Thoracic aorta (tissue), 2 donors: ENCODE measurements at regions not wholly inside any gene's neighbourhood (a gene's known extent, or its start where the extent isn't known, plus 50 kb on each side); places are given as distances from the start of the nearest gene placed in this dataset.
"Not testable (repeated sequence)": the region's sequence is repeated elsewhere in the genome, so short reads cannot be mapped to it uniquely, and the experiment has no call there.

ENCODE experiments used
- ATAC-seq: fragments of 150-250 bp; one replicate; pipeline ENCODE4 v1.8.0; 2017; ENCODE audit warnings: low read depth; ENCODE audit not compliant: insufficient number of reproducible peaks, low FRiP score
- DNase-seq: peaks from one replicate; pipeline ENCODE4 v3.0.0-alpha.2; 2020; ENCODE audit warnings: low spot score
- H3K27ac ChIP-seq, 2 donors: fragments of 200-600 bp; sonication (generic); 1 replicate in 1 of 2; 2 replicates in 1 of 2; pipeline ENCODE4 v1.5.1; 2016; ENCODE audit warnings: mild to moderate bottlenecking in 2 of 2, moderate library complexity in 2 of 2
- H3K27me3 ChIP-seq: fragments of 200-600 bp; sonication (generic); replicated peaks from 2 replicates; pipeline ENCODE4 v1.6.0; 2016; ENCODE audit warnings: mild to moderate bottlenecking; ENCODE audit not compliant: insufficient read depth
- H3K36me3 ChIP-seq: fragments of 200-600 bp; sonication (generic); one replicate; pipeline ENCODE4 v1.5.1; 2016
- H3K4me1 ChIP-seq, 2 donors: fragments of 200-600 bp; sonication (generic); 1 replicate in 1 of 2; 2 replicates in 1 of 2; pipeline versions ENCODE4 v1.5.1 to v1.6.0; 2016; ENCODE audit warnings: low read depth in 2 of 2, mild to moderate bottlenecking in 1 of 2; ENCODE audit not compliant: control insufficient read depth in 1 of 2
- H3K4me3 ChIP-seq: fragments of 200-600 bp; sonication (generic); 2 replicates; pipeline ENCODE4 v1.5.1; 2016; ENCODE audit warnings: mild to moderate bottlenecking
- H3K9me3 ChIP-seq: fragments of 200-600 bp; sonication (generic); 2 replicates; pipeline ENCODE4 v1.5.1; 2016
- CTCF ChIP-seq: fragments of 200-600 bp; sonication (generic); IDR thresholded peaks from one replicate; pipeline ENCODE4 v1.5.1; 2019; ENCODE audit warnings: antibody characterized with exemption

- H3K9me3 ChIP-seq, H3K27me3 ChIP-seq, H3K4me3 ChIP-seq, H3K27ac ChIP-seq, DNase-seq, ATAC-seq, H3K36me3 ChIP-seq, H3K4me1 ChIP-seq: not testable (repeated sequence)
These were observed 469.7 kb downstream of the FAM72C start for GRCh38 chr1:143502038-143502437.

GRCh38 chr1:143498059-143498749, 473.6 kb downstream of the FAM72C start:
- not testable (repeated sequence) for H3K27ac ChIP-seq, H3K27me3 ChIP-seq, ATAC-seq, DNase-seq, H3K4me1 ChIP-seq, H3K36me3 ChIP-seq, H3K9me3 ChIP-seq
- H3K4me3 ChIP-seq = peak overlapping the region; percentile 60

GRCh38 chr1:143497374-143497747, 474.4 kb downstream of the FAM72C start:
- ATAC-seq = no peak
- H3K4me1 ChIP-seq = no peaks in the 10 kb centered on the region
- H3K36me3 ChIP-seq = no peaks in the 10 kb centered on the region
- no peak overlapping the region for H3K27ac ChIP-seq
- H3K4me3 ChIP-seq = no peak overlapping the region
- no peak for DNase-seq
- TF ChIP-seq CTCF = no peak
- no peaks in the 10 kb centered on the region for H3K9me3 ChIP-seq
- no peaks in the 10 kb centered on the region for H3K27me3 ChIP-seq

GRCh38 chr1:143496526-143497373, 475.0 kb downstream of the FAM72C start:
- H3K27me3 ChIP-seq, H3K4me3 ChIP-seq, ATAC-seq, H3K9me3 ChIP-seq, H3K4me1 ChIP-seq, H3K27ac ChIP-seq, H3K36me3 ChIP-seq, DNase-seq: not testable (repeated sequence)
